HG03066 (cell line): ENCODE measurements at regions not wholly inside any gene's neighbourhood (a gene's known extent, or its start where the extent isn't known, plus 50 kb on each side); places are given as distances from the start of the nearest gene placed in this dataset.
"Not testable (repeated sequence)": the region's sequence is repeated elsewhere in the genome, so short reads cannot be mapped to it uniquely, and the experiment has no call there.

Experiments used
- ATAC-seq: cut with Tn5 transposase; IDR thresholded peaks from one replicate; pipeline ENCODE4 v1.9.1; 2021; ENCODE audit warnings: low read depth; ENCODE audit not compliant: unreplicated experiment

DNA sequence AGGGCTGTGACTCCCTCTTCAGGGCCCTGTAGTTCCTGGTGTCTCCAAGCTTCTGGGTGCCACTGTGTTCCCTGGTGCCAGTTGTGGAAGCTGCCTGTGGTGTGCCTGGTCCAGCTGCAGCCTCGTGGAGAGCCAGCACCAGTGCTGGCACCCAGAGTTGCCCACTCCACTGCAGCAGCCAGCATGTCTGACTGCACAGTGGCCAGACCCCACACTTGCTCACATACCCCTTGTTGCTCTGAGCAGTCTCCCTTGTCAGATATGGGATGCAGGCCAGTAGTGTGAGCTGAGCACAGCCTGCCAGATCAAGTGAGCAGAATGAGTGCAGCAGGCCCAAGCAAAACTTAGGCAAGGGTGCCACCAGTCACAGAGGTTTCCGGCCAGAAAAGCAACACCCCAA is 108.6 kb downstream of the ZMAT1 start:
- ATAC-seq = no peak

DNA sequence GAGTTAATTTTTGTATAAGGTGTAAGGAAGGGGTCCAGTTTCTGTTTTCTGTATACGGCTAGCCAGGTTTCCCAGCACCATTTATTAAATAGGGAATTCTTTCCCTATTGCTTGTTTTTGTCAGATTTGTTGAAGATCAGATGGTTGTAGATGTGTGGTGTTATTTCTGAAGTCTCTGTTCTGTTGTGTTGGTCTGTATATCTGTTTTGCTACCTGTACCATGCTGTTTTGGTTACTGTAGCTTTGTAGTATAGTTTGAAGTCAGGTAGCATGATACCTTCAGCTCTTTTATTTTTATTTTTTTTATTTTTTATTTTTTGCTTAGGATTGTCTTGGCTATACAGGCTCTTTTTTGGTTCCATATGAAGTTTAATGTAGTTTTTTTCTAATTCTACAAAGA is 114.1 kb downstream of the ZMAT1 start:
- not testable (repeated sequence) for ATAC-seq

DNA sequence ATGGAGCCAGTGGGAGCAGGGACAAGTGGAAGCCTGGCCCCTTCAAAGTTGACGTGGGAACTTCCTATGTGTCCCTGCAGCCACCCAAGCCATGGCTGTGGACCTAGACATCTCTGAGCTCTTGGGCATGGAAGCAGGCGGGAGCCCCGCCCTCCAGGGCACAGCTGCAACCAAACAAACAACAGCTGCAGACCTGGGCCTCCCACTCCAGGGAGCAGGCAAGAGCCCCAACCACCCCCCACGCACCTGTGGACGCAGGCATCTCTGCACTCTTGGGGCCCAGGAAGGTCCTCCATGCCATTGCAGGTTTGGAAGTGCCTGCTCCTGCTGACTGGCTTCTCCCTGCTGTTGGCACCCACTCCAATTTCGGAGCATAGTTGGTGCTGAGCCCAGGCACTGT is 118.6 kb downstream of the ZMAT1 start:
- no peak for ATAC-seq

- ATAC-seq = no peak
Observed at GRCh38 chrX:101803451-101803850, 128.4 kb downstream of the ZMAT1 start.

DNA sequence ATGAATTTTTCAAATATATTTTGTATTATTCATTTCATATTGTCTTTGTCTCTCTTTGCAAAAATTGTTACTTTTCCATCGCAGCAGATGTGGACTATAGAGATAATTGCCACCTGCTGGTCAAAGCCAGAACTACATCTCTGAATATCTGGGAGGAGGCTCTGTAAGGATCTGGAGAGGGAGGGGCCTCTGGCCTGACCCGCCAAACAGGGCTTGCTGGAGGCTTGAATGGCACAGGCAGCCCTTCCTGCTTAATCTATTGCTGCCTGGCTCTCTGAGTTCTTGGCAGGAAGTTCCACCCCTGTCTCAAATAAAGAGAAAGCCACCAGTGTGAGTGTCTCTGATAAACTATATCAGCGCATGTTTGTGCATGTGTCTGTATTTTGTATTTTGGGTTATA is 132.4 kb downstream of the ZMAT1 start:
- ATAC-seq = peak; percentile 100

DNA sequence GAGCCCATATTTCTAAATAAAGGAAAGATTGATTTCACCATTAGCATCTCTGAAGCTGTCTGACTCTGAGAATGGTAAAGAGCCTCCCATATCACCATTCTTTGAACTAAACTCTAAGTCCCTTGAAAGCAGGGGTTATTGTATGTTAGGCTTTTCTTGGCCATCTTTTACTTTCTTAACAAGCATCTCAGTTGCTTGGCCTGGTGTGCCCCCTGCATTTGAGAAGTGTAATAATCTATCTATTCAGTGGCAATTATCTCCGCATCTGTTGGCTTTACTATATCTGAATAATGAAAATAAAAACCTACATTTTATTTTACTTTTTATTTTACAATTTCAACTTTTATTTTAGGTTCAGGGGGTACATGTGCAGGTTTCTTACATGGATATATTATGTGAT is 128.3 kb upstream of the ARMCX2 start:
- ATAC-seq = no peak

- no peak for ATAC-seq
Observed at GRCh38 chrX:101785142-101785541, 125.5 kb upstream of the ARMCX2 start.

GRCh38 chrX:101780421-101780820 is 120.8 kb upstream of the ARMCX2 start:
- ATAC-seq = not testable (repeated sequence)

DNA sequence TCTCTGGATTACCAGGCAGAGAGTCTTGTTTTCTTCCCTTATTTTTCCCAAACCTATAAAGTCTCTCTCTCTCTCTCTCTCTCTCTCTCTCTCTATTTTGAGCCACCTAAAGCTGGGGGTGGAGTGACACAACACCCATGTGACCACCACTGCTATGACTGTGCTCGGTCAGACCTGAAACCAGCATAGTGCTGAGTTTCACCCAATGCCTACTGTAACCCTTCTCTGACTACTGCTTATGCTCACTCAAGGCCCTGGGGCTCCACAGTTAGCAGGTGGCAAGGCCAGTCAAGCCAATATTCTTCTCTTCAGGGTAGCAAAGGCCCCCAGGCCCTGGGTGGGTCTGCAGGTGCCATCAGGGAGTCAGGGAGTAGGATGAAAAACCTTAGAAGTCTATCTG is 114.7 kb upstream of the ARMCX2 start:
- peak; percentile 100 for ATAC-seq

DNA sequence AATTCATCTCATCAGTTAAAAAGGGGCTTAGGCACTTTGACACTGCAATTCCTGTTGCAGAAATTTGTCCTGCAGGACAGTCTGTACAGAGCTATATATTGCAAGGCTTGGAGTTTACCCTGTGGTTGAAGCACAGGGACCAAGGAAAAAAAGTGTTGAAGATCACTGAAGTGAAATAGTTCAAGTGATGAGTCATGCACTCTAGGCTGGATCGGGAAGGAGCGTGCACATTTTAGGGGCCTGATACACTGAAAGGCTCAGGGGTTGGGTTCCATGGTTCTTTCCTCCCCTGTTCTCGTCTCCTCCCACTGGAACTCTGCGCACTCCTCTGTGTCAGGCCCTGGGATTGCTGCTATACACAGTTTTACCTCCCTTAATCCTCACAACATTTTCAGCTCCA is 104.9 kb upstream of the ARMCX2 start:
- no peak for ATAC-seq

DNA sequence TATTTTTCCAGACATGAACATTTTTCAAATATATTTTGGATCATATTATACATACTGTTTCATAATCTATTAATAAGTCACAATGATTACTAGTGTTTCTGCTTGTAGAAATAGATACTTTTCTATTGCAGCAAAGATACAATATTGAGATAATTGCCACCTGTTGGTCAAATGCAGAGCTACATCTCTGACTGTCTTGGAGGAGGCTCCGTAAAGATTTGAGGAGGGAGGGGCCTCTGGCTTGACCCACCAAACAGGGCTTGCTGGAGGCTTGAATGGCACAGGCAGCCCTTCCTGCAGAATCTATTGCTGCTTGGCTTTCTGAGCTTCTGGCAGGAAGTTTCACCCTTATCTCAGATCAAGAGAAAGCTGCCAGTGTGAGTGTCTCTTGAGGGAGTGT is 99.3 kb upstream of the ARMCX2 start:
- ATAC-seq = peak; percentile 65

DNA sequence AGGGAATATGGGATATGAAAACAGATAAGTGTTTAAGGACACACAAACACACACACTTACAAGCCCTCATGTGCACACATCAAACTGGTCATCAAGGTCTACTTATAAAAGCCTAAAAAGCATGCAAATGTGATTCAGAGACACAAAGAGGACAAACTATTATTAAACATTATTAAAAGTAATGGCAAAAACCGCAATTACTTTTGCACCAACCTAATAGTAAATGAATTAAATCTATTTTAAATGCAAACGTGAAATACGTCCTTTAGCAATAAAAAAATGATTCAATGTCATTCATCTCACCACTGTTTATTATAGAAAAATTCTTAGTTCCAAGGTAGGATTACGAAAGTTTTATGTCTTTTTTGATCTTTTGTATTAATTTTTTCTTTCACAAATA is 91.1 kb upstream of the ARMCX2 start:
- no peak for ATAC-seq

DNA sequence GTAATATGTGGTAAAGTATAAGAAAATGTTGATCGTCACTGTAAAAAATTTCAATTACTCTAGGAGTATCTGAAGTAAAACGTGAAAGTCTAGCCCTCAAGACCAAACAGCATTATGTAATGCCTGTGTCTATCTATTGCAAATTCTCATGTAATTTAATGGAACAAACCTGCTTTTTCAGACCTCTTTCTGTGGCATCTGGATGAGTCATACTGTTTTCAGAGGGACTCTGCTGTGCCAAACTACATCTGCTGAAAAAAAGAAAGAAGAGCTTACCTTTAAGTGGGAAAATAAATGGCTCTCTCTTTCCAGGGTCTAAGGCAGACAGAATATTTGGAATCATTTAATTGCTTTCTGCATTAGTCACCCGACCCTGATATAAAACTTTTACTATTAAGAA is 89.8 kb upstream of the ARMCX2 start:
- ATAC-seq = no peak

- no peak for ATAC-seq
Observed at GRCh38 chrX:101745046-101745445, 85.4 kb upstream of the ARMCX2 start.

GRCh38 chrX:101744085-101744484 is 84.4 kb upstream of the ARMCX2 start:
- ATAC-seq = no peak

GRCh38 chrX:101740642-101741041 is 81.0 kb upstream of the ARMCX2 start:
- ATAC-seq = no peak

GRCh38 chrX:101738867-101739266 is 79.2 kb upstream of the ARMCX2 start:
- not testable (repeated sequence) for ATAC-seq

DNA sequence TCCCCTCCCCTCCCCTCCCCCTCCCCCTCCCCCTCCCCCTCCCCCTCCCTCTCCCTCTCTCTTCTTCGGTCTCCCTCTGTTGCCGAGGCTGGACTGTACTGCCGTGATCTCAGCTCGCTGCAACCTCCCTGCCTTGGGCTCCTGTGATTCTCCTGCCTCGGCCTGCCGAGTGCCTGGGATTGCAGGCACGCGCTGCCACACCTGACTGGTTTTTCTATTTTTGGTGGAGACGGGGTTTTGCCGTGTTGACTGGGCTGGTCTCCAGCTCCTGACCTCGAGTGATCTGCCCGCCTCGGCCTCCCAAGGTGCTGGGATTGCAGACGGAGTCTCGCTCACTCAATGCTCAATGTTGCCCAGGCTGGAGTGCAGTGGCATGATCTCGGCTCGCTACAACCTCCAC is 78.8 kb upstream of the ARMCX2 start:
- ATAC-seq = not testable (repeated sequence)

- ATAC-seq = no peak
Observed at GRCh38 chrX:101736651-101737050, 77.0 kb upstream of the ARMCX2 start.

- ATAC-seq = no peak
Observed at GRCh38 chrX:101732870-101733269, 73.2 kb upstream of the ARMCX2 start.

- ATAC-seq = no peak
Observed at GRCh38 chrX:101729986-101730385, 70.3 kb upstream of the ARMCX2 start.
